HG03103 (cell line): ENCODE measurements at regions not wholly inside any gene's neighbourhood (a gene's known extent, or its start where the extent isn't known, plus 50 kb on each side); places are given as distances from the start of the nearest gene placed in this dataset.
A peak's percentile ranks its signal among the peaks of the same experiment; 100 is the strongest.

ENCODE experiments used
- ATAC-seq: cut with Tn5 transposase; IDR thresholded peaks from one replicate; pipeline ENCODE4 v1.9.1; 2021; ENCODE audit warnings: low read depth; ENCODE audit not compliant: unreplicated experiment

DNA sequence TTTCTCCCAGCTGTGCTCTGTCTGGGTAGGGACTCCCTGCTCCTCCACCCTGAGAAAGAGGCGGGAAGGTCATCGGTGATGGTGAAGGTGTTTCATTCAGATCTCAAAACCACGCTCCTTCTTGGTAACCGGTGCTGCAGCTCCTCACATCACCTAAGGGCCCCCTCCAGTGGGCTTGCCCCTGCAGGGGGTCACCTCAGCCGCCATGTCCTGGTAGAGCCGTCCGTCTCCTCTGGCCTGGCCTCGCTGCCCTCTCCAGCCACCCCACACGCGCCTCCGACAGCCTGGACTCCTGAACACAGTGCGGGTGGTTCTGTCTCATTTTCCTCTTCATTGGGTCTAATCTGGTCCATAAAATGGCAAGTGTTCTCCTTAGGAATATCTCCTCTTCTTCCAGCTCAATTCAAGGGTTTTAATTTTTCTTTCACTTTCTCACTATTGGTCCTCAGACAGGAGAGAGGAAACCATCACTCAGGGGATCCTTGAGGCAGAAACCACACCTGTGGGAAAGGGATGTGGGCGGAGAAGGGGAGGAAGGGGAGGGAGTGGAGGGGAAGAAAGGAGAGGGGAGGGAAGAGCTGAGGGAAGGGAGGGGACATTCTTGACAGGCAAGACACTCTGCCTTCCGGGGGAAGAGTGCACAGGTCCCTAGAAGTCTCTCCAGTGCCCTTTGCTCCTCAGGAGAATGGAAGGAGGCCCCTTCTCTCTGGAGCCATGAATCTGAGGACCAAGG is 1338.4 kb downstream of the TBC1D22A start:
- ATAC-seq = no peak

DNA sequence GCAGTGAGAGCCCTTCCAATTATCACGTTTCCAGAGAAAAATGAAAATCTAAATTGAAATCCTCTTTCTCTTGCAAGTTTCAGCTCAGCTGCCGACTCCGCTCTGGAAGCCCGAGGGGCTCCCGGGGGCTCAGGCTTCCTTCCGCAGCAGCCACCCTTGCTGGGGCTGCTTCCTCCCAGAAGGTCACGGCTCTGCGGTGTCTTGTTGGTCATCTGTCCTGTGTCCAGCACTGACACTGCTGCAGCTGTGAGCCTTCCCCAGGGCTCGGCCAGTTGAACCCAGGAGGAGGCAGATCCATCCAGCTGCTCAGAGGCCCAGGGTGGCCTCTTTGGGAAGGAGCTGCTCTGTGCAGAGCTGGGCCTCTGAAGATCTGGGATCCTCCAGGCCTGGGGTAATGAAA is 1337.2 kb downstream of the TBC1D22A start:
- no peak for ATAC-seq

GRCh38 chr22:48099251-48099650 is 1336.8 kb downstream of the TBC1D22A start:
- ATAC-seq = no peak

DNA sequence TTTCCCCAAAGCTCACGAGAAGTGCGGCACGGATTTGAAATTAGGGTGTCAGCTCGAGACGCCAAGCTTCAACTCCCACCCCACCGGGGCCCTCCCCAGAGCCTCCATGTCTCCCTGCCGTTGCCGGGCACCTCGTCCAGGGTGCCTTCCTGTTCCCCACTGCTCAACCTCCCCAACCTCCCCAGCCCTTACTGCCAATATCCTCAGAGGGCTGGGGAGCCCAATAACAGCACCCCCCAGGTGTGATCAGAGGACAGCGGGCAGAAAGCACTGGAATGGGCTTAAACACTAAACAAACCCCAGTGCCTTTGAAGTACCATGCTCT is 1336.4 kb downstream of the TBC1D22A start:
- ATAC-seq = no peak

- peak; percentile 86 for ATAC-seq
These were observed 1335.9 kb downstream of the TBC1D22A start for GRCh38 chr22:48098243-48098920.

DNA sequence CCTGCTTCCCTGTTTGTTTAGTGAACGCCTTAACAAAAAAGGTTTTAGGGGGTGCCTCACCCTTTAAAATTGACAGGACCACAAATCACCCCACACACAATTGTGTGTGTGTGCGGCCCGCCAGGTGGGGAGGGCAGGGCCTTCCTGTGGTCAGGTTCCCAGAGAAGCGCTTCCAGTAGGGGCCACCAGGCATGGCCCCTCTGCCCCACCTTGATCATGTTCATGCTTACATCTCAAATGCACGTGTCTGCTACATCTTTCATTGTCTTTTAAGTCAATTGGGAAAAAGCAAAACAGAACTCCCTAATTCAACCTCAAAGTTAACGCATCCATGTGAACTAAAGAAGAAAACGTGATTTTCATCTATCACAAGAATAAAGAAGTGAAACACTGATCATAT is 1335.3 kb downstream of the TBC1D22A start:
- ATAC-seq = no peak

DNA sequence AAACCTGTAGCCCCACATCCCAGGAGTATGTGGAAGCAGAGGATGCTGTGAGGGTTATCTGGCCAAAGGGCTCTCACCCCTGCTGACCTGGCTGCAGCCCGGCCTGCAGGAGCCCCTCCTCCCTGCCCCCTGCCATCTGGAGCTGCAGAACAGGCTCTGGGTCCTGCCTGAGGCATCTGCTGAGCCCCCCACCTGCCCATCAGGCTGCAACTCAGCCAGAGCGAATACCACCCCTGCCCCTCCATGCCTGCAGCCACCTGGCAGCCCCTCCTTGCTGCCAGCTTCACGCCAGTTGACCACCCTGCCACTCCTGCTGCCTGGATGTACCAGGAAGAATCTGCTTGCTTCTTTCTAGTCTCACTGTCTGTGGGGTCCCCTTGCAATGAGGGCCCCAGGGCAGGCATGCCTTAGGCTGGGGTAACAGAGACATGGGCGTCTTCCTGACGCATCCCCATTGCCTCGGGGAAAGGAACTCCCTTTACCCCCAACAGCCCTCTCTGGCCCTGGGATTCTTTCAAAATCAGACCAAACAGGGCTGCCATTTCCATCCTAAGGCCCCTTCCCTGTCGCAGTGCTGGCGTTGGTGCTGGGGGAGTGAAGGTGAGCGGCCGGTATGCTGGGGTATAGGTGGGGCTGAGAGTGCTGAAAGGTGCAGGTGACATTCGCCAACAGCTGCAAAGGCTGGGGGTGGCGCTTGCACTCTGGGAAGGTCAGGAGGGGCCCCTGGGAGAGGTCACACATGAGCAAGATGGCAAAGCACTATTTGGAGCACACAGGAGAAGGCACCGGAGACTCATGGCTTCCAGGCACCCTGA is 1334.6 kb downstream of the TBC1D22A start:
- ATAC-seq = no peak

DNA sequence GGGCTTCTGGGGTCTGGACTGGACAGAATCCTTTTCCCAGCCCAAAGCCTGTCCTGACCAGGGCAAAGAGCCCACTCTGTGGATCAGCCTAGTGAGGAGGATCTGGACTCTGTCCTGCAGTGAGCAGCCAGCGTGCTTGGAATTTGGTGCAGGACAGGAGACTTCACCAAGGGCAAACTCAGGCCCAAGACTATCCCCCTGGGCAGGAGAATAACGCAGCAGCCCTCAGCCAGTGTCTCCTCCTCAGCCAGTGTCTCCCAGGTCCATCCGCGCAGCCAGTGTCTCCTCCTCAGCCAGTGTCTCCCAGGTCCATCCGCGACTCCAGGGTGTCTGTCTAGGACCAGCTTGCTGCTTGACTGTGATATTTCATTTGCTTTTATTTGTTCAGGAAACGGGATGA is 1334.0 kb downstream of the TBC1D22A start:
- ATAC-seq = no peak

DNA sequence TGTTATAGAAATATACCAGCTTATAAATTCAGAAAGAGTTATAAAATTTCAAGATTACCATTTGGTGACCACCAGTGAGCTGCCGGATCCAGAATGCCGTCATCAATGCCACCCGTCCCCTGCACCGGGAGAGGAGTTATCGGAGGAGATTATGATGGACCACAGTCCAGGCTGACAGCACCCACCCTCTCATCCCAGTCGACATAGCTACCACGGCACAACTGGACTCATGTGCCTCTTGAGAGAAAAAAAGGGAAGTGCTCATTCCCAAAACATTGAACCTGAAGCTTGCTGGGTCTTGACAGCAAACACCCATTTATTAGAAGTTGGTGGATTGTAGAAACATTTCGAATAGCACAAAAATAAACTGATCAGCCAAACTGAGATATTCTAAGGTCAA is 1331.5 kb downstream of the TBC1D22A start:
- no peak for ATAC-seq

- ATAC-seq = no peak
These were observed 1330.4 kb downstream of the TBC1D22A start for GRCh38 chr22:48092866-48093265.

DNA sequence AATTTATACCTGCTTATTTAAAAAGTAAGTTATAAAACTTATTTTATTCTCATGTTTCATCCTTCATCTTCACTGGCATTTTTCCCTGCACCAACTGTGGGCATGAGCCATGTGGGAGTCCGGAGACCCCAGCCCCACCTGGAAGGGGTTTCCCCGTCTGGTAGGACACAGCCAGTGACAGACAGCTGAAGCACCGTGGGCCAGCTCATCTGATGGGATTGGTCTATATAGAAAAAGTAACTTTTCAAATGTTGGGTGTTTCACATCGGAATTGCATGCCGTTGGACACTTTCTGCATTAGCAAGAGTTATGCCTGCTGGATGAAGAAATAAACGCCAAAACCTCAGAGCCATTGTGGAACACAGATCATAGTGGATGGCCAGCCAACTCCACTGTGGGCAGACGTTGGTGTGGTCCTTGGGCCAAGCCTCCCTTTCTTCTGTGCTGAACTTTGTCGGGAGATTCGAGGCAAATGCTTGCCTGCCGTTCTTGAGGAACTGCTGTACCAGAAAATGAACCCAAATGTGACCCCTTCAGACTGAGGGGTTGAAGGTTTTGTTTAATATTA is 1329.3 kb downstream of the TBC1D22A start:
- no peak for ATAC-seq

GRCh38 chr22:48091060-48091650 is 1328.7 kb downstream of the TBC1D22A start:
- no peak for ATAC-seq

- ATAC-seq = no peak
These were observed 1327.9 kb downstream of the TBC1D22A start for GRCh38 chr22:48090332-48090672.

DNA sequence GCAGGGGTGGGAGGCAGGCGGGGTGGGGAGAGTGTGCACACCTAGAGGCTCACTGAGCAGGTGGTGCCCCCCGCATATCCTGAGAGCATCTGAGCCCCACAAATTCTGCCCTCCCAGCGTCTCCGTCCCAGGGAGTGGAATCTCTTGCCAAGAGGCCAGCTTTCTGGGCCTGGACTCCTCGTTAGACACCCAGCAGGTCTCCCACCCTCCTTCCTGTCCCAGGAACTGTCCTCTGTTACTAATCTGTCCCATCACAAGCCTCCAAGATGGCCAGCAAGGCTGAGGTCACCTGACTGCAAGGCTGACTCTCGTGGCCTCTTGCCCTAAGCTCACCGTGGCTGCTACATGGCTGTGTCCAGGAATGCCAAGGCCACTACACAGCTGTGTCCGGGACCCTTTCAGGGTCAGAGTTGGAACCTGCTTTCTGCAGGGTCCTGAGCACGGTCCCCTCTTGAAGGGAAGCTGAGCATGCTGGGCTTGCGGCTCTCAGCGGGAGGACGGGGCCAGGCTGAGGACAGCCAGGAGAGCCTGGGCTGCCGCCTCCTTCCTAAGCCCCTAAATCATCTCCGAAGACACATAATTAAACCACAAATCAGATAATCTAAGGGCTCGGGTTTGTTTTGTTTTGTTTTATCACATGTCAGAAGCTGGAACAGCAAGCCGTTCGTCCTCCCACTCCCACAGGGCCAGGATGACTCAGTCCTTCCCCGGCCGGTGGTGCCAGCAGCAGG is 1327.3 kb downstream of the TBC1D22A start:
- no peak for ATAC-seq

- no peak for ATAC-seq
These were observed 1326.6 kb downstream of the TBC1D22A start for GRCh38 chr22:48088926-48089536.

- ATAC-seq = no peak
These were observed 1325.8 kb downstream of the TBC1D22A start for GRCh38 chr22:48088251-48088650.

GRCh38 chr22:48085901-48086645 is 1323.6 kb downstream of the TBC1D22A start:
- no peak for ATAC-seq

DNA sequence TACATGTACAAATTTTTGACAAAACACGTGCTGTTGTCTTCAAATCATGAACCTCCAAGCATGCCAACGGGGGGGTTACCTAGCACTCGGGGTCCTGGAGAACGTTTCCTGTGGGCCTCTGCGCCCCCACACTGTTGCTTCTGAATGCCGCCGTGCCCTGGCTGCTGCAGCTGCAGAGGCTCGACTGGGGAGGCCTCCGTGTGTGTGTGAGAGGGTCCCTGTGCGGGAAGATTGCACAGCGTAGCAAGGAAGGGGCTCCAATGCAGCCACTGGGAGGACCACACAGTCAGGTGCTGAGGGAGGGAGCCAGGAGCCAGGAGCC is 1322.2 kb downstream of the TBC1D22A start:
- no peak for ATAC-seq

DNA sequence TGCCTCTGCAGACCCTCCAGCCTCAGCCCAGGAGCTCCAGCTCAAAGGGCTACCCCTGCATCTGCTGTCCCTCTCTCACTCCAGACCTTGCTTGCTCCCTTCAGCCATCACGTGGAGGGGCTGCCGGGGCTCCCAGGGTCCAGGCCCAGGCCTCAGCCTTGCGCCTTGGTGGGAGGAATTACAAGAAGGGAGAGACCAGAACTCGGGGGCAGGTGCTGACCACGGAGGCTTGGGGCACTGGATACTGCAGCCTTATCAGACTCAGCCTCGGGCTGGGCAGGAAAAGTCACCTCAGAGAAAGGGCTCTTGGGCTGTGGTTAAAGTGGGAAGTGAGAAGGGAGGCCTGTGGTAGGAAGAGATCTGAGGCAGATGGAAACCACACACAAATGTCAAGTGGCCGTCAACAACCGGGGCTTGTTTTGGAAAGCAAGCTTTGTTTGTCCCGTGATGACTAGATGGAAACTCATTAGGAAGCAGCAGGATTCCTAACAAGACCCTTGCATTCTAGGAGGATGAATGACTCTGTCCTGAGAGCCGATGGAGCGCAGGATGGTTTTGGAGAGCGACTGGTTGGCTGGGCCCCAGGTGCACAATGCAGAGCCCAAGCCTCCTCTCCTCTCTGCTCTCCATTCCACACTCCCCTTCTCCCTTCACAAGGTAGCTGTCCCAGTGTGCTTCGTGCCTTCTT is 1321.7 kb downstream of the TBC1D22A start:
- ATAC-seq = no peak
